ENCODE measurements at regions not wholly inside any gene's neighbourhood (a gene's known extent, or its start where the extent isn't known, plus 50 kb on each side); places are given as distances from the start of the nearest gene placed in this dataset.

- DNase-seq (ENCODE audit: low read depth, low spot score) (no peak), ATAC-seq (no peak)
- no peak overlapping the region for H3K4me2 ChIP-seq (ENCODE audit: low read length)
- BruUV-seq (replicated peaks): no TSS peak
- TF ChIP-seq CTCF (IDR thresholded peaks at IDR 0.05 in 2 of 3, conservative IDR thresholded peaks at IDR 0.05 in 1 of 3; ENCODE audit: borderline replicate concordance in 1 of 3, insufficient read depth in 1 of 3, low read depth in 2 of 3, low read length in 2 of 3) (no peak), SIN3A (IDR thresholded peaks at IDR 0.05; ENCODE audit: low read depth) (no peak), TCF7L2 (IDR thresholded peaks at IDR 0.05; ENCODE audit: borderline replicate concordance, extremely low read depth, insufficient read depth, insufficient read length) (no peak), EZH2phosphoT487 (IDR thresholded peaks at IDR 0.05; ENCODE audit: borderline replicate concordance) (no peak), EGR1 (IDR thresholded peaks at IDR 0.05; ENCODE audit: low read depth) (no peak), ZFX (IDR thresholded peaks at IDR 0.05) (no peak), POLR2A (IDR thresholded peaks at IDR 0.05; ENCODE audit: borderline replicate concordance, extremely low read depth, insufficient read depth, insufficient read length) (no peak), CEBPB (IDR thresholded peaks at IDR 0.05; ENCODE audit: low read depth) (no peak), ZBTB33 (IDR thresholded peaks at IDR 0.05; ENCODE audit: extremely low read depth, insufficient replicate concordance, low read length) (no peak), SRF (IDR thresholded peaks at IDR 0.05; ENCODE audit: low read depth) (no peak), RAD21 (IDR thresholded peaks at IDR 0.05; ENCODE audit: low read depth) (no peak), CBX3 (IDR thresholded peaks at IDR 0.05; ENCODE audit: low read depth) (no peak), YY1 (IDR thresholded peaks at IDR 0.05; ENCODE audit: extremely low read depth, insufficient replicate concordance, low read depth, low read length) (no peak), EZH2 (IDR thresholded peaks at IDR 0.05) (no peak), REST (IDR thresholded peaks at IDR 0.05; ENCODE audit: low read depth) (no peak), MAX (IDR thresholded peaks at IDR 0.05) (no peak), FOSL1 (IDR thresholded peaks at IDR 0.05; ENCODE audit: low read depth) (no peak), ELF1 (IDR thresholded peaks at IDR 0.05; ENCODE audit: borderline replicate concordance, low read depth) (no peak)
- H3K36me3 ChIP-seq (ENCODE audit: control insufficient read depth in 1 of 2, insufficient read depth in 2 of 2, low read length in 2 of 2): no peaks in the 10 kb centered on the region
- H3K4me3 ChIP-seq (replicated peaks in 1 of 2; ENCODE audit: low read depth in 1 of 2, low read length in 2 of 2): no peak overlapping the region
- H3K79me2 ChIP-seq (ENCODE audit: insufficient read depth, low read length): no peaks in the 10 kb centered on the region
- H4K20me1 ChIP-seq (ENCODE audit: insufficient read depth): no peaks in the 10 kb centered on the region
- H3K4me1 ChIP-seq (ENCODE audit: control insufficient read depth in 1 of 2, insufficient read depth in 2 of 2, low read length in 2 of 2): peaks cover 3 to 22% of the 10 kb centered on the region in 2 experiments; a peak in 3 of 4 replicates
- H3K9ac ChIP-seq (ENCODE audit: low read length): no peak overlapping the region
- ChIA-PET POLR2A (no interaction called here), CTCF (no interaction called here), RAD21 (ENCODE audit: low non-redundant PET in 1 of 2, low total read pairs in 2 of 2, uncharacterized antibody in 2 of 2, unreplicated experiment in 2 of 2) (interaction anchor here in 1 of 2 experiments (0.5 kb wide), 1 partner anchor 167 kb away, joined by 4 read pairs; no protein-coding TSS in a partner anchor)
- no peaks in the 10 kb centered on the region for H3K27me3 ChIP-seq (ENCODE audit: insufficient read depth, low read length)
- H3K27ac ChIP-seq (ENCODE audit: low read depth, low read length): no peak overlapping the region
- H3K9me3 ChIP-seq (ENCODE audit: control insufficient read depth in 1 of 2, insufficient read depth in 1 of 2, low read depth in 1 of 2, low read length in 2 of 2): no peaks in the 10 kb centered on the region
- intact Hi-C loops (cut with micrococcal nuclease): no loop called here
- no peaks in the 10 kb centered on the region for H3K9me2 ChIP-seq (ENCODE audit: insufficient read depth)
- peak overlapping the region; percentile 61 for H2AFZ ChIP-seq (ENCODE audit: low read depth, low read length, poor library complexity, severe bottlenecking)
Measured at GRCh38 chr11:69970785-69971535, 107.2 kb upstream of the ANO1 start.

Data from HCT116 (cell line).